Endothelial cell (in vitro differentiated cells): ENCODE measurements at regions not wholly inside any gene's neighbourhood (a gene's known extent, or its start where the extent isn't known, plus 50 kb on each side); places are given as distances from the start of the nearest gene placed in this dataset.

ENCODE experiments used
- DNase-seq: peaks from one replicate; pipeline ENCODE4 v3.0.0; 2021; ENCODE audit warnings: low spot score
- H3K27ac Mint-ChIP-seq: one replicate; pipeline ENCODE4 v1.8.0; 2021; ENCODE audit warnings: mixed read lengths, inconsistent platforms; ENCODE audit not compliant: unreplicated experiment
- H3K27me3 Mint-ChIP-seq: one replicate; pipeline ENCODE4 v1.8.0; 2021; ENCODE audit warnings: mild to moderate bottlenecking, moderate library complexity, mixed read lengths, inconsistent platforms; ENCODE audit not compliant: unreplicated experiment
- H3K36me3 Mint-ChIP-seq: one replicate; pipeline ENCODE4 v1.8.0; 2021; ENCODE audit warnings: mild to moderate bottlenecking, low read depth, mixed read lengths, inconsistent platforms; ENCODE audit not compliant: unreplicated experiment
- H3K4me1 Mint-ChIP-seq: one replicate; pipeline ENCODE4 v1.8.0; 2021; ENCODE audit warnings: mild to moderate bottlenecking, mixed read lengths, inconsistent platforms; ENCODE audit not compliant: unreplicated experiment
- H3K4me3 Mint-ChIP-seq: one replicate; pipeline ENCODE4 v1.8.0; 2021; ENCODE audit warnings: mild to moderate bottlenecking, mixed read lengths, inconsistent platforms; ENCODE audit not compliant: unreplicated experiment
- H3K9me3 Mint-ChIP-seq: one replicate; pipeline ENCODE4 v1.8.0; 2021; ENCODE audit warnings: mixed read lengths, inconsistent platforms; ENCODE audit not compliant: unreplicated experiment
- TF ChIP-seq, protein P1 (sequence below): fragments of 200-600 bp; sonication (generic); IDR thresholded peaks from one replicate; pipeline ENCODE4 v1.5.0; 2021; ENCODE audit warnings: antibody characterized with exemption; ENCODE audit not compliant: unreplicated experiment

DNA sequence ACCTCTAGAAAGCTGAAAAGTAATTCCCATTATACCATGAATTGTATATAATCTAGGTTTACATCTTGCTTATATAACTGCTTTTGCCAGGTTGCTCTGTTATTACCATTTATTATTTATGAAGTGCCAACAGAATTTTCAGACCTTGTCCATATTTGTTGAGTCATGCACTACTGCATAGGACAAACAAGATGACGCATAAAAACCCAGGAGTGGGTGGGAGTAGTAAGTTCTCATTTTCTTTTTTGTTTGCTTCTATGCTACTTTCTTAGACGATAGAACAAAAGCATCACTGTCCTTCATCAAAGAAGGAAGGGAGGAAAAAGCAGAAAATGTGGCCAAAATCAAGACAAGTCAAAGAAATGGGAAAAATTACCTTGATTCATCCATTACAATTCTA, 119.0 kb upstream of the RASSF8 start:
- Mint-ChIP-seq H3K4me1 (peaks cover 16% of the 10 kb centered on the region), H3K36me3 (no peaks in the 10 kb centered on the region), H3K27me3 (no peaks in the 10 kb centered on the region), H3K4me3 (no peak overlapping the region), H3K27ac (no peak overlapping the region), H3K9me3 (no peaks in the 10 kb centered on the region)
- no peak for DNase-seq
- TF ChIP-seq, protein P1, sequence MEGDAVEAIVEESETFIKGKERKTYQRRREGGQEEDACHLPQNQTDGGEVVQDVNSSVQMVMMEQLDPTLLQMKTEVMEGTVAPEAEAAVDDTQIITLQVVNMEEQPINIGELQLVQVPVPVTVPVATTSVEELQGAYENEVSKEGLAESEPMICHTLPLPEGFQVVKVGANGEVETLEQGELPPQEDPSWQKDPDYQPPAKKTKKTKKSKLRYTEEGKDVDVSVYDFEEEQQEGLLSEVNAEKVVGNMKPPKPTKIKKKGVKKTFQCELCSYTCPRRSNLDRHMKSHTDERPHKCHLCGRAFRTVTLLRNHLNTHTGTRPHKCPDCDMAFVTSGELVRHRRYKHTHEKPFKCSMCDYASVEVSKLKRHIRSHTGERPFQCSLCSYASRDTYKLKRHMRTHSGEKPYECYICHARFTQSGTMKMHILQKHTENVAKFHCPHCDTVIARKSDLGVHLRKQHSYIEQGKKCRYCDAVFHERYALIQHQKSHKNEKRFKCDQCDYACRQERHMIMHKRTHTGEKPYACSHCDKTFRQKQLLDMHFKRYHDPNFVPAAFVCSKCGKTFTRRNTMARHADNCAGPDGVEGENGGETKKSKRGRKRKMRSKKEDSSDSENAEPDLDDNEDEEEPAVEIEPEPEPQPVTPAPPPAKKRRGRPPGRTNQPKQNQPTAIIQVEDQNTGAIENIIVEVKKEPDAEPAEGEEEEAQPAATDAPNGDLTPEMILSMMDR: no peak

DNA sequence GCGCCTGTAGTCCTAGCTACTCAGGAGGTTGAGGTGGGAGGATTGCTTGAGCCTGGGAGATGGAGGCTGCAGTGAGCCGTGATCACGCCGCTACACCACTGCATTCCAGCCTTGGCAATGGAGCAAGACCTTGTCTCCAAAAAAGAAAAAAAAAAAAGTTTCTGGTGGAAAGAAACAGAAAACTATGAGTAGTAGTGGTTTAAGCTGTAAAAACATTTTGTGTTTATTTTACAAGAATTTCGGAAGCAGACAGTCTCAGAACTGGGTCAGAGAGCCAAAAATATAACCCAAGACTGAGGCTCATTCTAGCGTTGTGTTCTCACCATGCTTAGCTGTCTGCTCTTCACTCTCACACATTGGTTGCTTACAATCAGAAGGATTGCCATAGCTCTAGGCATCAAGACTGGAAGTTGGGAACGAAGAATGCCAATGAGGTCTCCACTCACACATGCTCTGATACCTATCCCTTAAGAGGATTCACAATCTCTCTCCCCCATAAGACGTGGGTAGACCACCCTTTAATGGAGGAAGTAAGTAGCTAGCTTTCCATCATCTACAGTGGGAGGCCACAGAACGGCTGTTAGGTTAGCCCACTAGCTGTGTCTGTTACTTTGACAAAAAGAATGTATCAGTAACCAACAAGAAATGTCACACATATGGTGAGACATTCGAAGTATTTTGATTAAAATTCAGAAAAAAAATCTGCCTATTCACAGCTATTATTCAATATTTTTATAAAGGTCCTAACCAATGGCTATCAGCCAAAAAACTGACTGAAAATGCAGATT, 117.6 kb upstream of the RASSF8 start:
- Mint-ChIP-seq H3K4me3 (no peak overlapping the region), H3K9me3 (no peaks in the 10 kb centered on the region), H3K4me1 (peaks cover 23% of the 10 kb centered on the region), H3K27ac (no peak overlapping the region), H3K36me3 (no peaks in the 10 kb centered on the region), H3K27me3 (no peaks in the 10 kb centered on the region)
- TF ChIP-seq, protein P1: no peak
- DNase-seq: no peak

DNA sequence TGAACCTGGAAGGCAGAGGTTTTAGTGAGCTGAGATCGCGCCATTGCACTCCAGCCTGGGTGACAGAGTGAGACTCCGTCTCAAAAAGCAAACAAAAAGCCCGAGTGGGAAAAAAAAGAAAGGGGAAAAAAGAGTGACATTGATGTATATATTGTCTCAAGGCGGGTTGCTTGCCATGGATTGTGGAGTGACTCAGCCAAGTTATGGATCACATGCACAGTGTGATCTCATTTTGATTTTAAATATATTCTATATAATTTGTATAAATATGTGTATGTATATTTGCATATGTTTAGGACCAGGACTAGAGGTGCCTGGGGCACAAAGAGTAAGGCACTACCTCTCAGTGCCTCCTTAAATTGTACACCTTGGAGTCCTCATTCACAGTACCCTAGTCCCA, 116.2 kb upstream of the RASSF8 start:
- Mint-ChIP-seq H3K4me3 (no peak overlapping the region), H3K4me1 (peaks cover 23% of the 10 kb centered on the region), H3K27ac (no peak overlapping the region), H3K36me3 (no peaks in the 10 kb centered on the region), H3K9me3 (no peaks in the 10 kb centered on the region), H3K27me3 (no peaks in the 10 kb centered on the region)
- TF ChIP-seq, protein P1: no peak
- DNase-seq: no peak

DNA sequence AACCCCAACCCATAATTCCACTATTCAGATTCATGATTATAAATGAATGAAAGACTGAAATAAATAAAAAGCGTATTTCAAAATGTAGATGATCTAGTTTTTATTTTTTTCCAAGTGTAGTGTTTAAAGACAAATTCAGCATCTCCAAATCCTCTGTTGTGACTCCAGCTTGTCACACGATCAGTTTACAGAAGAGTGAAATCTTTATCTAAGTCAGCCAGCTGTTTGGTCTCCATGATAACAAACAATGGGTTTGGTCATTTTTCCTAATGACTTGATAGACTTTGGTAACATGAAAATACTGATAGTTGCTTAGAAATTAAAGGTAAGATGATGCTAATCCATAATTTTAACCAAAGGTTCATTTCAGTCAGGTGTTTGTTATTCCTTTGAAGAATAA, 114.5 kb upstream of the RASSF8 start:
- Mint-ChIP-seq H3K4me3 (no peak overlapping the region), H3K27me3 (no peaks in the 10 kb centered on the region), H3K27ac (peak overlapping the region; percentile 96), H3K4me1 (peaks cover 23% of the 10 kb centered on the region), H3K36me3 (no peaks in the 10 kb centered on the region), H3K9me3 (no peaks in the 10 kb centered on the region)
- no peak for DNase-seq
- TF ChIP-seq, protein P1: no peak

DNA sequence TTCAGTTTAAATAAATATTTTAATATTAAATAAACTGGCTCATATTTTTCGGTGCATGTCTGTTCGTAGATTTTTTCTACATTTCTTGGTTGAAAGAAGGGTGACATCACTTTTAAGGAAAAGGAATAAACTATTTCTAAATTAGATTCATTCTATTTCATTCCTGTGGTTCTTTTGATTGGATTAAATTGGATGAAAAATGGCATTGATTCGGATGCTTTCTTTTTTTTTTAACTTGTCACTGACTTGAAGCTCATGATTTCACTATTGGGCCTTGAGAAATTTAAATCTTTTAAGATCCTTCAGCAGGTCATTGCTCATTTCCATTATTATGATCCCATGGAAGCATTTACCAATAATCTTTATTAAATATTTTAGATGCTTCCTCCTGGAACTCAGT, 113.1 kb upstream of the RASSF8 start:
- no peak overlapping the region for H3K4me3 Mint-ChIP-seq

More for the DNA sequence above, 113.1 kb upstream of the RASSF8 start:
- Mint-ChIP-seq H3K27me3 (no peaks in the 10 kb centered on the region), H3K9me3 (no peaks in the 10 kb centered on the region), H3K27ac (no peak overlapping the region), H3K4me1 (peaks cover 23% of the 10 kb centered on the region), H3K36me3 (no peaks in the 10 kb centered on the region)
- DNase-seq: no peak
- TF ChIP-seq, protein P1: no peak
